ENCODE measurements at regions not wholly inside any gene's neighbourhood (a gene's known extent, or its start where the extent isn't known, plus 50 kb on each side); places are given as distances from the start of the nearest gene placed in this dataset.
A peak's percentile ranks its signal among the peaks of the same experiment; 100 is the strongest.

GRCh38 chr2:19529677-19530076 lies 171.3 kb upstream of the OSR1 start:
- Histone ChIP-seq H3K36me3 (no peaks in the 10 kb centered on the region), H3K4me1 (no peaks in the 10 kb centered on the region), H3K27me3 (no peaks in the 10 kb centered on the region), H3K27ac (no peak overlapping the region), H3K9me3 (no peaks in the 10 kb centered on the region), H3K4me3 (no peak overlapping the region)
- TF ChIP-seq CTCF (IDR thresholded peaks at IDR 0.05): no peak
- TF ChIP-seq POLR2A (IDR thresholded peaks at IDR 0.05): no peak
- TF ChIP-seq EP300 (IDR thresholded peaks at IDR 0.05): no peak
- no peak for TF ChIP-seq POLR2AphosphoS5 (IDR thresholded peaks at IDR 0.05)
- no peak for DNase-seq
- 51 to 60% methylated on average over 2 to 3 of the region's 3 CpGs for WGBS, 2 donors
- no peak for ATAC-seq (ENCODE audit: low FRiP score in 2 of 2)

GRCh38 chr2:19527771-19528170 lies 169.3 kb upstream of the OSR1 start:
- DNase-seq (no peak), ATAC-seq (ENCODE audit: low FRiP score in 2 of 2) (no peak)
- TF ChIP-seq POLR2AphosphoS5 (IDR thresholded peaks at IDR 0.05): no peak
- 64 to 78% methylated on average over 2 of the region's 2 CpGs for WGBS, 2 donors
- H3K27ac ChIP-seq: no peak overlapping the region
- H3K36me3 ChIP-seq: no peaks in the 10 kb centered on the region
- H3K4me1 ChIP-seq: no peaks in the 10 kb centered on the region
- no peaks in the 10 kb centered on the region for H3K27me3 ChIP-seq
- H3K9me3 ChIP-seq: no peaks in the 10 kb centered on the region
- H3K4me3 ChIP-seq: no peak overlapping the region

- WGBS, 2 donors: 41 to 60% methylated on average over 2 of the region's 2 CpGs
- Histone ChIP-seq H3K9me3 (no peaks in the 10 kb centered on the region), H3K27me3 (no peaks in the 10 kb centered on the region), H3K4me3 (no peak overlapping the region), H3K27ac (no peak overlapping the region), H3K36me3 (no peaks in the 10 kb centered on the region), H3K4me1 (no peaks in the 10 kb centered on the region)
- ATAC-seq (ENCODE audit: low FRiP score in 2 of 2): peak in 1 of 2 donors; percentile 72
- no peak for DNase-seq
- no peak for TF ChIP-seq CTCF (IDR thresholded peaks at IDR 0.05)
- no peak for TF ChIP-seq EP300 (IDR thresholded peaks at IDR 0.05)
- no peak for TF ChIP-seq POLR2A (IDR thresholded peaks at IDR 0.05)
- TF ChIP-seq POLR2AphosphoS5 (IDR thresholded peaks at IDR 0.05): no peak
These were observed 166.9 kb upstream of the OSR1 start for GRCh38 chr2:19525313-19525712.

- ATAC-seq (ENCODE audit: low FRiP score in 2 of 2): no peak
- no peaks in the 10 kb centered on the region for H3K9me3 ChIP-seq
- no peaks in the 10 kb centered on the region for H3K36me3 ChIP-seq
- no peak overlapping the region for H3K27ac ChIP-seq
- H3K27me3 ChIP-seq: no peaks in the 10 kb centered on the region
- TF ChIP-seq EP300 (IDR thresholded peaks at IDR 0.05) (no peak), POLR2AphosphoS5 (IDR thresholded peaks at IDR 0.05) (no peak), CTCF (IDR thresholded peaks at IDR 0.05) (no peak), POLR2A (IDR thresholded peaks at IDR 0.05) (no peak)
- 84 to 92% methylated on average over 2 of the region's 2 CpGs for WGBS, 2 donors
- H3K4me3 ChIP-seq: no peak overlapping the region
- no peak for DNase-seq
- no peaks in the 10 kb centered on the region for H3K4me1 ChIP-seq
These were observed 160.6 kb upstream of the OSR1 start for GRCh38 chr2:19519045-19519444.

GRCh38 chr2:19507137-19507536 lies 148.7 kb upstream of the OSR1 start:
- DNase-seq (no peak), ATAC-seq (ENCODE audit: low FRiP score in 2 of 2) (no peak)
- Histone ChIP-seq H3K27me3 (no peaks in the 10 kb centered on the region), H3K36me3 (no peaks in the 10 kb centered on the region), H3K27ac (no peak overlapping the region), H3K4me3 (no peak overlapping the region), H3K4me1 (no peaks in the 10 kb centered on the region), H3K9me3 (no peaks in the 10 kb centered on the region)
- no peak for TF ChIP-seq POLR2AphosphoS5 (IDR thresholded peaks at IDR 0.05)
- no peak for TF ChIP-seq CTCF (IDR thresholded peaks at IDR 0.05)
- no peak for TF ChIP-seq EP300 (IDR thresholded peaks at IDR 0.05)
- no peak for TF ChIP-seq POLR2A (IDR thresholded peaks at IDR 0.05)
- 82 to 87% methylated on average over 2 of the region's 2 CpGs for WGBS, 2 donors

Data from upper lobe of left lung (tissue), 6 donors.